GM06990 (cell line): ENCODE measurements at regions not wholly inside any gene's neighbourhood (a gene's known extent, or its start where the extent isn't known, plus 50 kb on each side); places are given as distances from the start of the nearest gene placed in this dataset.
"Not testable (repeated sequence)": the region's sequence is repeated elsewhere in the genome, so short reads cannot be mapped to it uniquely, and the experiment has no call there.

Experiments
- DNase-seq: peaks from one replicate; pipeline ENCODE4 v3.0.0-alpha.2; 2011; ENCODE audit not compliant: insufficient read length; ENCODE audit errors: extremely low read depth
- H3K27me3 ChIP-seq: replicated peaks from 2 replicates; pipeline ENCODE4 v1.6.0; 2011; ENCODE audit warnings: low read length; ENCODE audit not compliant: control insufficient read depth, insufficient read depth
- H3K36me3 ChIP-seq: 2 replicates; pipeline ENCODE4 v1.5.1; 2011; ENCODE audit warnings: low read length; ENCODE audit not compliant: control insufficient read depth, insufficient read depth
- H3K4me3 ChIP-seq: replicated peaks from 2 replicates; pipeline ENCODE4 v1.5.1; 2011; ENCODE audit warnings: low read depth, mild to moderate bottlenecking, control low read depth, low read length
- CTCF ChIP-seq: IDR thresholded peaks from 2 replicates; pipeline ENCODE4 v1.5.1; 2011; ENCODE audit warnings: low read length, control low read depth, mild to moderate bottlenecking, inconsistent platforms; ENCODE audit not compliant: insufficient read depth, poor library complexity, severe bottlenecking

- Histone ChIP-seq H3K4me3 (no peak overlapping the region), H3K36me3 (no peaks in the 10 kb centered on the region), H3K27me3 (no peaks in the 10 kb centered on the region)
- DNase-seq = no peak
- TF ChIP-seq CTCF = no peak
Observed at GRCh38 chr5:57642698-57643097, 160.1 kb upstream of the ACTBL2 start.

DNA sequence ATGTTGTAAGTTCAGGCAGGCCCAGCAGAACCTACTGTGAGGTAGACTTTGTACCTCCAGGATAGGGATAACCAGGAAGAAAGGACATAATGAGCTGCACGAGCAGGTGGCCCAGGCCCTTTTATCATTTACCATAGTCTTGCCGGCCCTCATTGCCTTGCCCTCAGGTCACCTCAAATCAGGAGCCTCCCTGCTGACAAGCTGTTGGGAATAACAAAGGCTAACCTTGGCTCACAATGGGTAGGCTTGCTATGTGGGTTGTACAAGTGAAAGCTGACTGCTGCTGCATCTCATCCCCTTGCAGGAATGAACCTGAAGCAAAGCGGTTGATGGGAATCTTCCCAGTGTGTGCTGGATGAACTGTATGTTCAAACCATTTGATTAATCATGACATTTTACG lies 159.5 kb upstream of the ACTBL2 start:
- Histone ChIP-seq H3K36me3 (no peaks in the 10 kb centered on the region), H3K27me3 (no peaks in the 10 kb centered on the region), H3K4me3 (no peak overlapping the region)
- DNase-seq = no peak
- no peak for TF ChIP-seq CTCF

- Histone ChIP-seq H3K4me3 (no peak overlapping the region), H3K27me3 (no peaks in the 10 kb centered on the region), H3K36me3 (no peaks in the 10 kb centered on the region)
- DNase-seq = no peak
- TF ChIP-seq CTCF = no peak
Observed at GRCh38 chr5:57635146-57635777, 152.7 kb upstream of the ACTBL2 start.

DNA sequence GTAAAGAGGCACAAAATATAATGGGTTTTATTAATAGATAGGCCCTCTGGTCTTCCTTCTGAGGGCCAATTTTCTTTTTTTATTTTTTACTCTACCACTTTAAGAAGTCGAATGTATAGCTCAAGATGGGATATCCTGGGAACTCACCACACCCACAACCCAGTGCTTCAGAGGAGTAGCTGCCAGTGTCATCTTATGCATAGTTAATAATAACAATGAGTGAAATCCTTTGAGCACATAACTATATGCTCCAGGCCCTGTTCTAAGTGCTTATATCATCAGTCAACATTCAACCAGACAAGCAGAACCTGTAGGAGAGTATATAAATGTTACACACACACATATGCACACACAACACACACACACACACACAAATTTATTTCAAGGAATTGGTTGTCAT lies 150.3 kb upstream of the ACTBL2 start:
- TF ChIP-seq CTCF = no peak
- no peak for DNase-seq
- Histone ChIP-seq H3K27me3 (no peaks in the 10 kb centered on the region; the same call in 1 of the 2 replicates), H3K36me3 (no peaks in the 10 kb centered on the region), H3K4me3 (no peak overlapping the region)

- not testable (repeated sequence) for H3K36me3 ChIP-seq, DNase-seq, H3K4me3 ChIP-seq, H3K27me3 ChIP-seq
Observed at GRCh38 chr5:57631139-57631538, 148.5 kb upstream of the ACTBL2 start.

DNA sequence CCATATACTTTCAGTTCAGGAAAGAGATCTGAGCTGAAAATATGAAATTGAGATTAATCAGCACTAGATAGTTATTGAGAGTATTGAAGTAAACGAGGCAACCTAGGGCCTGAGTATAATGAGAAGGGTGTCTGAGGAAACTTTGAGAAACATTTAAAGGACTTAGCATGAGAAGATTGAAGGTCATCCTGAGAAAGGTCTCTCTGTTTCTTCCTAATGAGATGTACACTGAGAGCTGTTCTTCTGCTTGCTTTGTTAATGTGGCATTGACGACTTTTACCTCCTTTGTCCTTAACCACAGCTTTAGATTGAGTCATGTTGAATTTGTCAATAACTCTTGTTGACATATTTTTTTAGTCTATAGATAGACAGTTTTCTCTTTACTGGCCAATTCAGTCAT lies 145.1 kb upstream of the ACTBL2 start:
- no peak overlapping the region for H3K4me3 ChIP-seq
- no peak for DNase-seq
- no peaks in the 10 kb centered on the region; the same call in 1 of the 2 replicates for H3K27me3 ChIP-seq
- no peak for TF ChIP-seq CTCF
- H3K36me3 ChIP-seq = no peaks in the 10 kb centered on the region
